Femur (tissue), 1 donor: ENCODE measurements at regions not wholly inside any gene's neighbourhood (a gene's known extent, or its start where the extent isn't known, plus 50 kb on each side); places are given as distances from the start of the nearest gene placed in this dataset.
"Not testable (repeated sequence)": the region's sequence is repeated elsewhere in the genome, so short reads cannot be mapped to it uniquely, and the experiment has no call there.

Experiments
- DNase-seq: peaks from one replicate; pipeline ENCODE4 v3.0.0-alpha.2; 2017

DNA sequence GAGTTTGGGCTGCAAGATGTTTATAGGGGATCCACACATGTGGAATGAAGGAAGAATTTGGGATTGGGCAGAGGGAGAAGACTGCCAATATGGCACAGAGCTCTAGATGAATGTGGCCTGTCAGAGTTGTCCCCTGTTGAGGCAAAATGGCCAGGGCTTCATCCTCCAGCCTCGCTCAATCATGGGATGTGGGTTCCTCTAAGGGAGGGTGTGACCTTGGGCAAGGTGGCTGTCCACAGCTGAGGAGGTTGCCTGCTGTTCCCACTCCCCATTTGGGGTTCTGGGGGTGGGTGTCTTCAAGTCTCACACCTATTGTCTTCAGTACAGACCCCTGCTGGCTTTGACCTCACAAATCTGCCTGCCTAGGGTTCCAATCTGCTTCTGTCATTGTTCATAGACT is 121.6 kb upstream of the FAM204A start:
- DNase-seq, result no peak

DNA sequence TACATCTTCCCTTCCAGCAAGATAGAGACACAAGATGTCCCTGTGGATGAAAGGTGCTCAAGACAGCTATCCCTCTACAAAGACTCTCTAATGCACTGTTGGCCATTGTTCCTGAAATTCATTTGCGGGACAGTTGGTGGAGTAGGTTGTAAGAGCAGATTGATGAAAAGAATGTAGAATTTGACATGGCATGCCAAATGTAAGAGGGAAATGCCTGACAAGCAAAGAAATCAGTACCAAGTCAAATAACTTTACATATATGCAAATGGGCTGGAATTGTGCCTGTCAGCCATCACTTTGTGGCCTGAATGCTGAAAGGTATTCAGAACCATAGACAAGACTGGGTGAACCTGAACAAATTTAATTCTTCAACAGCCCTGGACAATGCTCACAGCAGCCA is 120.3 kb upstream of the FAM204A start:
- DNase-seq, result no peak

DNA sequence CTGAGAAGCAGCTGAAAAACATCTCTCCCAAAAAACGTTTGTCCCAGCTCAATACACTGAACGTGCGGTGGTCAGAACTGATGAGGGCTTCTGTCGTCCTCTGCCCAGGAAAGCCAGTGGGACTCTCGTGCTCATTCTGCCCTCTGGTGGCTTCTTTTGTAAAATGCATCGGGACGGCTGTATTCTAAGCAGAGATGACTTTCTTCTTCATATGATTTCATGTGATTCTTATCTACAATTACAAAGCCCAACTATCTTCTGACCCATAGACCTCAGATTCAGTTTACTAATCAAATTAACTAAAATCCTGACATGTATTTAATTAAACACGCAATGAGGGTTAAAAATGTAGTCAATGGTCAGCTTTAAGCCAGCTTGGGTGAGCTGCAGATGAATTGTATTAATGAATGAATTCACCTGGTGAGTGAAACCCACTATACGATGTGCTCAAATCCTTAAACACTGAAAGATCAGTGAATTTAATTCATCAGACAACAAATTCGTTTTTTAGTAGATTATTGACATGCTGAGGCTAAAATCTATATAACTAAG is 117.6 kb upstream of the FAM204A start:
- DNase-seq, result peak; percentile 58

DNA sequence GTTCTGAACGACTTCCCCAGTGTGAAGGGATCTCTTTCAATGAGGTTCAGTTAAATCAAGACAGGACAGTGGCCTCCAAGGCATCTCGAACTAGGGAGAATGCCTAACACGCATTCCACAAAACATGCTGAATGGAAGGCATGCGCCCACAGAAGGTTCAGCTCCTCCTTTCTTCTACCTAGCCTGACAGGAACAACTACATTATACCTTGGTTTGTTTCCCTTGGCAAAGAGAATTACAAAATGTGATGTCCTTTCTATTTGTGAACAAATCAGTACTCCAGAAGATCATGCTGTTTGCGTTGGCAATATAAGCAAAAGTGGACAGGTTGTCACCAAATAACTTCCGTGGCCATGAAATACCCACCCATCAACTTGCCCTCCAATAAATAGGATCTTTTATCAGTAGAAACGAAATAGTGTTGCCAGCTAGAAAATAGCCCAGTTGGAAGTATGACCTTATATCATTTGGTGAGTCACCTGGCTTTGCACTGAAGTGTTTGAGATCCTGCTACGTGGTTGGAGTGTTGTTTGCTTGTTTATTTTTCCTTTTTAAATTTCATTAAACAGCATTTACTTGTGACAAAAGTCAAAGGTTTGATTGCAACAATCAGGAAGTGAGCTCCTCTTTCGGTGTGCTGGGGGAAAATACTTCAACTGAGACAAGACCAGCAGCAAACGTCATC is 117.0 kb upstream of the FAM204A start:
- DNase-seq, result no peak

DNA sequence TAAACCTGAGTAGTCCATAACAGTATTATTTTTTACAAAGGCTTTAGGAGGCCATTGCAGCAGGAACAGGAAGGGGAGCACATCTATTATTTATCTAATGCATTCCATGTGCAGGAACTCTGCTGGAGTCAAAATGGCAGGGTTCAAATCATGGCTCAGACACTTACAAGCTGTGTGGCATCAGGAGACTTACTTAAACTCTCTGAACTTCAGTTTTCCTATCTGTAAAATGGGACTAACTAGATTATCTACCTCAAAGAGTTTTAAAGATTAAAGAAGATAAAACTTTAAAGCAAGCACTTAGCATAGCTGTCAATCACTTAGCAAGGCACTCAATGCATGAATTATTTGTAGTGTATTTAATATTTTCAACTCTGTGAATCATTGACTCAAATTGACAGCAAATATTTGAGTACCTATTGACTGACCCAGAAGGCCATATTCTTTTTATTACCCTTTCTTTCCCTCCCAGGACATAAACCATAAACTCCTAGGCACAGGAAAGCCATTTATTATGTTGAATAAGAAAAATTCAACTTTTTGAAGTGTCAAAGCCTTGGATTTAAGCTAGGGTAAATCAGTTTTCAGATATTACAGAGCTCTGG is 115.8 kb upstream of the FAM204A start:
- no peak for DNase-seq

DNA sequence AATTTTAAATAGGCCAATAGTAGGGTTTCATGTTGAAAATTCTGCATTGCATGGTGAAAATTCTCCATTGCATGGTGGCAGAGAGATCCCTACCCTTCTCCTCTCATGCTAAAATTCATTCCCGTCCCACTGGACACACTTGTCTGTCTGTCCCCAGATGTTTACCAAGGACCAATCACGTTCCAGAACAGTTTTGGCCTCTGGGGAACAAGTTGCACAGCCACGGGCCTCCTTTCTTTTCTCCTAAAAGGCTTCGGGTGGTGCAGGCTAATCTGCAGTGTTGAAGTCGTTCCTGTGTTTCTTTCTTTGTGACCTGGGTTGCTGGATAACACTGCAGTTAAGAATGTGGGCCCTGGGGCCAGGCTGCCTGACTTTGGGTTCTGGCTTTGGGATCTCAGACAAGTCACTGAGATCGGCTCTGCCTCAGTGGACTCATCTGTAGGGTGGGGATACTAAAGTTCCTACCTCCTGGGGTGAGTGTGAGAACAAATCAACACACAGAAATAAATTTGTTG is 113.1 kb upstream of the FAM204A start:
- DNase-seq, result no peak

DNA sequence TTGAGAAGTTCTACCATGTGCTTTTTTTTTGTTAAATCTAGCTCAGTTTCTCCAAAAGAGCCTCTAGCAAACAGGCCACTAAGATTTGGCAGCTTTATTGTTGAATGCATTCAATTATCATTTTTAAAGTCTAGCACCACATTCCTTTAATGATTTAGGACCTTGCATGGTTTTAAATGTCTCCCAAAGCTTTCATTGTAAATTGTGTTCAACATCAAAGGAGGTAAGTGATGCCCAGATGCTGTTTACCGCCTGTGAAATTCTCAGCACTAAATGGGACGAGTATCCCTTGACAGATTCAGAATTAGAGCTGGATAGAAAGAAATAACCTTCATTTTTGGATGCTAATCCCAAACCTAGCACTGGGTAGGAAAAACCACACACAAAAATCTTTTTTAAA is 112.1 kb upstream of the FAM204A start:
- no peak for DNase-seq

DNA sequence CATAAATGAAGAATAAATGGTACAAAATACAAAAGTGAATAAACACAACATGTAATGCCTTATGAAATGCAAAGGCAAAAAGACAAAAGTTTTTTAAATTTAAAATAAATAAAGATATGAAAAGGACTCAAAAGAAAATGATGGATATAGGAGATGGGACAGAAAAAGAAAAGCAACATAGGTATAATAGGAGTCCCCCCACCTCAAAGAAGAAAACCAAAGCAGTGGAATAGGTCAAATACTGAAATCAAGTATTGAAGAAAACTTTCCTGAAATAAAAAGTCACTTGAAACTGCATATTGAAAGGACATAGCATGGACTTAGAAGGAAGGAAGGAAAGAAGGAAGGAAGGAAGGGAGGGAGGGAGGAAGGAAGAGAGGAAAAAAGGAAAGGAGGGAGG is 110.0 kb upstream of the FAM204A start:
- DNase-seq, result no peak

DNA sequence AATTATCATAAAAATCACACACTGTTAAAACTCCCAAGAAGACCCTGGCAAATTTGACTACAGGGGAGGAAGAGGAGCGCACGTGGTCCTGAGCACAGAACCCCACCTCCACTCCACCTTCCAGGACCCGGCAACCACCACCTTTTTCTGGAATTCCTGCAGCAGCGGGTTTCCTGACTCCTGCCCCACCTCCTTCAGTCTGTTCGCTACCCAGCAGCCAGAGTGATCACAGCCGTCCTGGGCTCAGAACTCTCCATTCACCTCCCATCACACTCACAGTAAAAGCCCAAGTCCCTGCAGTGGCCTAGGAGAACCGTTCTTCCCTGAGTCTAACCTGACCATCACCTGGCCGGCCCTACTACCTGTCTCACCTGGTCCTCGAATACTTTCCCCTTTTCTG is 107.4 kb upstream of the FAM204A start:
- DNase-seq, result no peak

DNA sequence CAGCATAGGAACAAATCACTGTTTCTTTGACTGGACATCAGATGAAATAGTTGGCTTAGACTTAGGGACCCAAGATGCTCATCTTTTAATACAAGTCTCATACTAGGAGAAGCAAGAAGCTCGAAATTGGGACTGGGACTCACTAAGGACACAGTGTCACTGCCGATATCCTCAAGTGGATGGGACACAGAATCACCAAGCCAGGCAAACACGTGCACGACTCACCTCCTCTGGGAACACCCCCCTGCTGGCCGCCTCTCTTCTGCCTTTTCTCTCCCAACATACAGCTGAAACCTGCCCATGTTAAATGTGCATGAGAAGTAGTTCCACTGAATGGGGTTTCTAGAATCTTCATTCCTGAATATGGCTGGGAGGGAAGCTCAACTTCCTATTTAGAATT is 106.6 kb upstream of the FAM204A start:
- DNase-seq, result no peak

DNA sequence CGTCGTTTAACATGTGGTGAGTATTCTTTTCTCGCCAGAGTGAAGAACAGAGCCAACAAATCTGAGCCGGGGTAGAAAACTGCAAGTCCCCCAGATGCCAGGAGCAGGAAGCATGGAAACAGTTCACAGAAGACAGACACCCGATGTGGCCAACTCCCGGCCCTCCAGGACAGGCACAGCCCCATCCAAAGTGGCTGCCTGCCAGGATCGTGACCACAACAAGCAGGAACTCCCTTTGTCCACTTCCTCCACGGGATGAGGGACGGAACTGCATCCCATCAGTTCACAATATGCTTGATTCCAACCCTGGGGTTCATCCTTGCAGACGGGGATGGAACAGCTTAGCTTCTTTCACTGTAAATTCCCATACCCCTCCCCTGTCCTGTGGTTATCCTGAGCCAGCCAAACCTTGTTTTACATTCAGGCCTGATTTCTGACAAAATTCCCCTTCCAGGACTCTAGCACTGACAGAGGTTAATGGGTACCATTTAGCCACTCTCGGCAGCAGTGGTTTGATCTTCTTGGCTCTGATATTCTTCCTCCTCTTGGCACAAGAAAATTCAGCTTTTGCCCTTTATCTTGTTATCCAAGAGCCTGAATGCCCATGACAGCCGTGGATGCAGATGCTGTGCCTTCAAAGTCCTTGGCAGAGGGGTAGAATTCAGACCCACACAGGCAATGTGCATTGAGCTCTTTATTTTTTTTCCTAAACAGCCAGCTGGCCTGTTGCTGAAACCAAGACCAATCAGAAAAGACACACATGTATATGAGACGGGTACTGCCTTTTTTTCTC is 105.5 kb upstream of the FAM204A start:
- peak; percentile 68 for DNase-seq

DNA sequence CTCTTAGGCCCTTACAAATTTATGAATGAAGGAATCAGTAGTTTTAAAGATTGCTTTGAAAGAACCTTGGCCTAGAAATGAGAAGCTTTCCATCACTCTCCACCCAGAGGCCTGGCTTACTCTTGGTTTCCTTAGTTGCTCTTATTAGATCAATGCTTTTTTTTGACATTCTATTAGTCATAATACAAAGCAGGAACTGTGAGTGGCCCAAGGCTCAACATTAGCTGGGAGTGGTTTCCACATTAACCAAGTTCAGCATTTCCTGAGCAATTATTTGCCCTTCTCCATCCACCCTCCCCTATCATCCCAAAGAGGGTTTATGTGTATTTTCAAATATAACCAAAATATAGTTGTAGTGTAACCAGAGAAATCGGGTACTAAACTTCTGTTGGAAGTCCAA is 103.4 kb upstream of the FAM204A start:
- DNase-seq, result no peak

DNA sequence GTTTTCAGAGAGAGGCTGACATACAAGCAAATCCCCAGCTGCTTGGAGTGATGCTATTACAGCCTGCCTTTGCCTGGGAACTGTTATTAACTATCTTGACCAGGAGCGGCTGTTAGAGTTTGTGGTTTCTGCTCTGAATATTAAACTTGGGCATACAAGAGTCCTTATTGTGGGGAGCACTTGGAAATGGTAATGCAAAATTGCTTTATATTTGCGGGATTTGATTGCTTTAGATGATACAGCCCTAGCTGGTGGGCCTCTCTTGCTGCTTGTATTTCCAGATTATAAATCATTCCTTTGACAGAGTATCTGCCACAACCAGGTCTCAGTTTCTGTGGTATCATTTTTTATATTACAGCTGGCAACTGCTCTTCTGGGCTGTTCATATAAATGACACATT is 101.9 kb upstream of the FAM204A start:
- DNase-seq, result no peak

DNA sequence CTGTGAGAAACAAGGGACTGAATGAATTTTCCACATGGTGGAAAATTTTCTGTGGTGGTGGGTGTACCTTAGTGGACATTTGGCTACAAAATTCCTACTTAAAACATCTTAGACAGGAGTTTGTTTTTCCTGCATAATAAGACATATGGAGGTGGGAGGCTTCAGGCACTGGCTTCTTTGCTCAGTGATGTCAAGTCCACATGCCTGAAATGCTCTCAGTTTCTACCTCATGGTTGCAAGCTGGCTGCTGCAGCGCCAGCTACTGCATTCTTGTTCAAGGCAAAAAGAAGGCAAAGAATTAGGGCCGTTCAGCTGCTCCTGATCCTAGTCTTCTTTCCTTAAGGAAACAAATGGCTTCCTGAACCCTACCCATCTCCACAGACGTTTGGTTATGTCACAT is 99.9 kb upstream of the FAM204A start:
- no peak for DNase-seq

DNA sequence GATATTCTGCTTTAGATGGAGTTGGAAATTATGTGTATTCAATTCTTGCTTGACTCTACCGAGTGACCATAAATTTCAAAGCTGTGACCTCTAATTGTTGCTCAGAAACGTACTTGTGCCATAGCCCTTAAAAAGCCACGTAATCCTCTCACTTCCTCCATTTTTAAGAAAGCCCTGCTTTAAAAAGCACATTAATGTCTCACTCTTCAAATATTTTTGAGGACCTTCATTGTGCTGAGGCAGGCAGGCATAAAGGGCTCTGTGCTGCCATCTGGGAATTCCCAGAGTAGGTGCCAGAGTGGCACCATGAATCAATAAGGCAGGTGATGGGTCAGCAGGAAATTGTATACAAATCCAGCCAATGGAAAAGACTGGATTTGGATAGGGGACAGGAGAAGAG is 97.7 kb upstream of the FAM204A start:
- DNase-seq, result no peak

DNA sequence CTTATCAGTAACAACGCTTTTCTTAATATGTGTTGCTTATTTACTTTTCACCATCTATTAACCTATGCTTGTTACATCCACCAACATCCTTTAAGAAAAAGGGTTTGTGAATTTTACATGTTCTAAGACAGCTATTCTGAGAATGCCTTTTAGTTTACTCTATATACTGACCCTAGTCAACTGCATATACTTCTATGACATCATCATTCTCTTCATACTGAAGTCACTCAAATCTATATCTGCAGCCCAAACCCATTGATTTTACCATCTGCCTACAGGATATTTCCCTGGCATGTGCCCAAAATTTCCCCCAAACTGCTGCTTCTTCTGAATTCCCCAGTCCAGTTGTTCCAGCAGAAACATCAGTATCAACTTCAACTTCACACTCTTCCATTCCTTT is 94.6 kb upstream of the FAM204A start:
- no peak for DNase-seq

DNA sequence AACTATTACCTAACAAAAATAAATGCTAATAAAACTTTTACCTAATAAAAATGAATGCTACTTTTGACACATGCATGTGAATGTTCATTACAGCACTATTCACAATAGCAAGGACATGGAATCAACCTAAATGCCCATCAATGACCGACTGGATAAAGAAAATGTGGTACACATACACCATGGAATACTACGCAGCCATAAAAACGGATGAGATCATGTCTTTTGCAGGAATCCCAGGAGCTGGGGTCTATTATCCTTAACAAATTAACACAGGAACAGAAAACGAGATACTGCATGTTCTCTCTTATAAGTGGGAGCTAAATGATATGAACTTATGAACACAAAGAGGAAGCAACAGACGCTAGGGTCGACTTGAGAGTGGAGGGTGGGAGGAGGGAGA is 88.1 kb upstream of the FAM204A start:
- DNase-seq, result no peak

DNA sequence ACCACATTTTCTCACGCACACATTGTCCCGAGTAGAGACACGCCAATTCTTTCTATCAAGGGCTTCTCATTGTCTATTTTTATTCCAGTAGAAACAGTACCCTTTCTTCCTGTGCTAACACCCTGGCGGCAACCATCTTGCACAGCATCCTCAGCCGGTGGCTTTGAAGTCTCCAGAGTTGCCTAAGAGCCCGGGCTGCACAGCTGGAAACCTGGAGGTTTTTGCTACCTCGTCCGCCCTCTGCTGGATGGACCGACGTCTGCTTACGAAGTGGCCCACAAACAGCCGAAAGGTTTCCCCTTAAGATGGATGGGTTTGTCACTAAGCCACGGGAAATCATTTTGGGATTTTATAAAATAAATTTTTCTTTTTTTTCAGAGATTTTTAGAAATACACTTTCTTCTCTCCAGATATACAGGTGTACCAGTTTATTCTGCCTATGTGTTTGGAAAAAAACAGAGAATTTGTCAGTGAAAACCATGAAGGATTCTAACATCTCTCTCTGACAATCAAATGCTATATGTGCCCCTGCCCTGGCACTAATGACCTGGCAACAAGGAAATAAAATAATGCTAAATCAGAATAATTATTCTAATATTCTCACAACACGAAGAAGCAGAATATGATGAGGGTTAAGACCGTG is 81.8 kb upstream of the FAM204A start:
- peak; percentile 84 for DNase-seq

DNA sequence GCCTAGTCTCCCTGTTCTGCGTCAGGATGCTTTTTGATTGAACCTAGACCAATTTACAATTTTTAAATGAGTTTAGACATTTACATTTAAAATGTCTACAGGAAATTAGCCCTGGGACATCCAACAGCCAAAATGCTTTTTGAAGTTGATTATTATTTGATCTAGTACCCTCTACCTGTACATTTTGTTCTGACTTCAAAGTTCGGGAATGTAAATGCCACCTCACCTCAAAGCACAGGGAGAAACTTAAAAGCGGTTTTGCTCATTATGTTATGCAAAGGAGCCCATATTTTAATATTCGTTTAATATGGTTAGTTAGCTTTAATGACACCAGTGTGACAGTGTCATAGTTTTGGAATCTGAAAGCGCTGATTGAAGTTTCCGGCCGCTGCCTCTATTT is 80.1 kb upstream of the FAM204A start:
- DNase-seq, result no peak

DNA sequence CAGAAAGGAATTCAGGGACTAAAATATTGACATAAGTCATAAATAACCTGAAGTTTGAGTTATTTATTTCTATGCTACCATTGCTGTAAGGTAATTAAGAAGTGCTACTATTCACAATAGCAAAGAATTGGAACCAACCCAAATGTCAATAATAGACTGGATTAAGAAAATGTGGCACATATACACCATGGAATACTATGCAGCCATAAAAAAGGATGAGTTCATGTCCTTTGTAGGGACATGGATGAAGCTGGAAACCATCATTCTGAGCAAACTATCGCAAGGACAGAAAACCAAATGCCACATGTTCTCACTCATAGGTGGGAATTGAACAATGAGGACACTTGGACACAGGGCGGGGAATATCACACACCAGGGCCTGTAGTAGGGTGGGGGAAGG is 77.9 kb upstream of the FAM204A start:
- DNase-seq, result not testable (repeated sequence)

DNA sequence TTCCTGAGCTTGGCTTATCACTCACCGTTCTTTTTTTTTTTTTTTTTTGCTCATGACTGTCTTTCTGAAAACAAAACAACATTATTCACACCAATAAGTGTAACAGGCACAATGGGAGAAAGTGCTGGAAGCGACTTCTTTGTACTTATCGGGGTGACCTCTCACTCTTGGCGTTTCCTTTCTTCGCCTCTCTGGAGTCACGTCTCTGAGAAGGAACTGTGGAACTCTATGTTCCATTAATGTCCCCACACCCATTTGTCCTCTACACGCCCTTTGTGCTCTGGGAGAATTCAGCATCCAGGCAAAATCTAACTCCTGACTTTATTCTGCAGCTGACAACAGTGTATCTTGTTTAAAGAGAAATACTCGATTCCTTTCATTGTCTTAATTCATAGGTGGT is 70.8 kb upstream of the FAM204A start:
- no peak for DNase-seq

DNA sequence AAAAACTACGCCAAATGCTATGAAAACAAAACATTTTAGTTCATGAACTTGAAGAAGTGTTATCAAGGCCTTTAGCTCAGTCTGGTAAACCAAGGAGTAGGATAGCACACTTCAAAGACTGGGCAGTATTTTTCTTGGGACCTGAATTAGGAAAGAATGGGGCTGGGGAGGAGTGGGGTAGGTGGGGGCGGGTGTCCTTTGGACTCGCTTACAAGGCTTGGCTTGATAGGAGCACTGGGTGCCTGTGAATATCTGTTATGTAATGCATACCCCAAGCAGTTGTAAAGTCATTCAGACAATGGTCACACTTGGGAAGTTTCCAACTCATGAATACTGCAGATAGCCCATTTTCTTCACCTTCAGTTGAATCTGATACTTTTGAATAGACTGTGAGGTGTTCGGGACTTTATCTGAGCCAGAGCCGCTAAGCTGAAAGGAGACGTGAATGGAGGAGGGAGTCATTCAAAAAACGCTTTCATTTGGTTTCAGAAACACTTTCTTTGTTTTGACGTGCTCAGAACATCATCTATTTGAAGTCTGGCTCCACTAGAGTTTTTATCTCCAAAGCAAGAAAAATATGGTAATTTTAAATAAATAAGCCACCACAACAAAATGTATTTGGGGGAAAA is 70.1 kb upstream of the FAM204A start:
- DNase-seq, result no peak

DNA sequence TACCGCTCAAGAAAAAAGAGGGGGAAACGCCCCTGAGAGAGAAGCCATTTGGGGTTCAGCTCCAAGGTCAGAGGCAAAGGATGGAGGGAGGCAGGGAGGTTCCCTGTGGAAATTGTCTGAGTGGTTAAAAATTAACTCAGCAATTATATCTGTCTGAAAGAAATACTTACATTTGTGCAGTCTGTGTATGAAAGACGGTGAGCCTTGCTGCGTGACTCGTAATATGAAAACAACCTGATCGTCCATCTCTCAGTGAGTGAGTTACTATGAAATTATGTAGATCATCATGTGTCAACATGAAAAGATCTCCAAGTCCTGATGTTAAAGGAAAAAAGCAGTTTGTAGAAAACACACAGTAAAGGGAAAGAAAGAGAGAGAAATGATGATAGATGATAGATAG is 67.2 kb upstream of the FAM204A start:
- DNase-seq, result no peak
